Activated T-cell treated with anti-CD3 and anti-CD28 coated beads, Interleukin-2, amount 50 U/mL, for 4 hours (primary cell): ENCODE measurements at regions not wholly inside any gene's neighbourhood (a gene's known extent, or its start where the extent isn't known, plus 50 kb on each side); places are given as distances from the start of the nearest gene placed in this dataset.

Experiments used
- ATAC-seq, 2 donors: fragments of 200-7000 bp; cut with Tn5 transposase; one replicate each; pipeline ENCODE4 v1.10.0; 2021
- DNase-seq: peaks from one replicate; pipeline ENCODE4 v3.0.0-alpha.2; 2020
- H3K27me3 Mint-ChIP-seq: one replicate; pipeline ENCODE4 v1.8.0; 2021; ENCODE audit warnings: low read depth, mixed read lengths
- H3K36me3 Mint-ChIP-seq: one replicate; pipeline ENCODE4 v1.8.0; 2022; ENCODE audit warnings: mixed read lengths; ENCODE audit not compliant: insufficient read depth
- H3K4me1 Mint-ChIP-seq: one replicate; pipeline ENCODE4 v1.8.0; 2021; ENCODE audit warnings: low read depth, mixed read lengths
- H3K4me3 Mint-ChIP-seq: one replicate; pipeline ENCODE4 v1.8.0; 2021; ENCODE audit warnings: mild to moderate bottlenecking, moderate library complexity, mixed read lengths
- H3K9me3 Mint-ChIP-seq: one replicate; pipeline ENCODE4 v1.8.0; 2021; ENCODE audit warnings: mixed read lengths

GRCh38 chr3:157660847-157661246, 157.6 kb upstream of the VEPH1 start:
- ATAC-seq: no peak
- H3K27me3 Mint-ChIP-seq: peaks cover 3% of the 10 kb centered on the region
- no peaks in the 10 kb centered on the region for H3K4me1 Mint-ChIP-seq
- no peaks in the 10 kb centered on the region for H3K9me3 Mint-ChIP-seq
- no peak for DNase-seq
- no peak overlapping the region for H3K4me3 Mint-ChIP-seq
- no peaks in the 10 kb centered on the region for H3K36me3 Mint-ChIP-seq

- Mint-ChIP-seq H3K9me3 (no peaks in the 10 kb centered on the region), H3K4me3 (no peak overlapping the region), H3K4me1 (no peaks in the 10 kb centered on the region), H3K27me3 (no peaks in the 10 kb centered on the region), H3K36me3 (no peaks in the 10 kb centered on the region)
- ATAC-seq: no peak
- DNase-seq: no peak
Measured at GRCh38 chr3:157652366-157652765, 149.2 kb upstream of the VEPH1 start.

- Mint-ChIP-seq H3K4me1 (no peaks in the 10 kb centered on the region), H3K4me3 (no peak overlapping the region), H3K36me3 (no peaks in the 10 kb centered on the region), H3K9me3 (no peaks in the 10 kb centered on the region), H3K27me3 (no peaks in the 10 kb centered on the region)
- ATAC-seq (no peak), DNase-seq (no peak)
Measured at GRCh38 chr3:157650699-157651098, 147.5 kb upstream of the VEPH1 start.

- H3K4me3 Mint-ChIP-seq: no peak overlapping the region
- DNase-seq (no peak), ATAC-seq (no peak)
- no peaks in the 10 kb centered on the region for H3K27me3 Mint-ChIP-seq
- H3K4me1 Mint-ChIP-seq: no peaks in the 10 kb centered on the region
- H3K36me3 Mint-ChIP-seq: no peaks in the 10 kb centered on the region
- no peaks in the 10 kb centered on the region for H3K9me3 Mint-ChIP-seq
Measured at GRCh38 chr3:157650172-157650571, 147.0 kb upstream of the VEPH1 start.

- Mint-ChIP-seq H3K27me3 (no peaks in the 10 kb centered on the region), H3K4me1 (no peaks in the 10 kb centered on the region), H3K36me3 (no peaks in the 10 kb centered on the region), H3K9me3 (no peaks in the 10 kb centered on the region), H3K4me3 (no peak overlapping the region)
- ATAC-seq: no peak
- DNase-seq: no peak
Measured at GRCh38 chr3:157649511-157649910, 146.3 kb upstream of the VEPH1 start.

GRCh38 chr3:157647820-157648219, 144.6 kb upstream of the VEPH1 start:
- no peak for ATAC-seq
- H3K36me3 Mint-ChIP-seq: no peaks in the 10 kb centered on the region
- H3K9me3 Mint-ChIP-seq: no peaks in the 10 kb centered on the region
- H3K27me3 Mint-ChIP-seq: peaks cover 2% of the 10 kb centered on the region
- no peak for DNase-seq
- no peak overlapping the region for H3K4me3 Mint-ChIP-seq
- H3K4me1 Mint-ChIP-seq: no peaks in the 10 kb centered on the region

- no peak for ATAC-seq
- H3K4me3 Mint-ChIP-seq: no peak overlapping the region
- H3K4me1 Mint-ChIP-seq: no peaks in the 10 kb centered on the region
- H3K27me3 Mint-ChIP-seq: peaks cover 6% of the 10 kb centered on the region
- DNase-seq: no peak
- H3K36me3 Mint-ChIP-seq: no peaks in the 10 kb centered on the region
- H3K9me3 Mint-ChIP-seq: peaks cover 11% of the 10 kb centered on the region
Measured at GRCh38 chr3:157639756-157640426, 136.7 kb upstream of the VEPH1 start.

GRCh38 chr3:157637866-157638265, 134.7 kb upstream of the VEPH1 start:
- no peaks in the 10 kb centered on the region for H3K36me3 Mint-ChIP-seq
- ATAC-seq (no peak), DNase-seq (no peak)
- H3K9me3 Mint-ChIP-seq: peaks cover 11% of the 10 kb centered on the region
- peaks cover 11% of the 10 kb centered on the region for H3K27me3 Mint-ChIP-seq
- no peaks in the 10 kb centered on the region for H3K4me1 Mint-ChIP-seq
- no peak overlapping the region for H3K4me3 Mint-ChIP-seq

GRCh38 chr3:157633241-157633640, 130.0 kb upstream of the VEPH1 start:
- no peaks in the 10 kb centered on the region for H3K36me3 Mint-ChIP-seq
- H3K9me3 Mint-ChIP-seq: peaks cover 11% of the 10 kb centered on the region
- no peak for DNase-seq
- H3K4me3 Mint-ChIP-seq: no peak overlapping the region
- no peak for ATAC-seq
- peaks cover 20% of the 10 kb centered on the region for H3K27me3 Mint-ChIP-seq
- H3K4me1 Mint-ChIP-seq: no peaks in the 10 kb centered on the region

GRCh38 chr3:157632075-157632474, 128.9 kb upstream of the VEPH1 start:
- DNase-seq: no peak
- Mint-ChIP-seq H3K27me3 (peaks cover 20% of the 10 kb centered on the region), H3K9me3 (peaks cover under 1% of the 10 kb centered on the region), H3K36me3 (no peaks in the 10 kb centered on the region), H3K4me1 (no peaks in the 10 kb centered on the region), H3K4me3 (no peak overlapping the region)
- ATAC-seq: no peak

GRCh38 chr3:157631478-157631877, 128.3 kb upstream of the VEPH1 start:
- no peak overlapping the region for H3K4me3 Mint-ChIP-seq
- DNase-seq (no peak), ATAC-seq (no peak)
- H3K9me3 Mint-ChIP-seq: no peaks in the 10 kb centered on the region
- H3K27me3 Mint-ChIP-seq: peaks cover 20% of the 10 kb centered on the region
- no peaks in the 10 kb centered on the region for H3K36me3 Mint-ChIP-seq
- no peaks in the 10 kb centered on the region for H3K4me1 Mint-ChIP-seq

- Mint-ChIP-seq H3K36me3 (no peaks in the 10 kb centered on the region), H3K9me3 (no peaks in the 10 kb centered on the region), H3K4me1 (no peaks in the 10 kb centered on the region), H3K27me3 (peaks cover 15% of the 10 kb centered on the region), H3K4me3 (no peak overlapping the region)
- no peak for ATAC-seq
- no peak for DNase-seq
Measured at GRCh38 chr3:157626817-157627216, 123.6 kb upstream of the VEPH1 start.

GRCh38 chr3:157624801-157625200, 121.6 kb upstream of the VEPH1 start:
- ATAC-seq: no peak
- H3K9me3 Mint-ChIP-seq: no peaks in the 10 kb centered on the region
- no peak for DNase-seq
- H3K36me3 Mint-ChIP-seq: no peaks in the 10 kb centered on the region
- H3K4me1 Mint-ChIP-seq: no peaks in the 10 kb centered on the region
- H3K27me3 Mint-ChIP-seq: peaks cover 14% of the 10 kb centered on the region
- no peak overlapping the region for H3K4me3 Mint-ChIP-seq

GRCh38 chr3:157618886-157619285, 115.7 kb upstream of the VEPH1 start:
- H3K9me3 Mint-ChIP-seq: no peaks in the 10 kb centered on the region
- ATAC-seq (no peak), DNase-seq (no peak)
- peaks cover 6% of the 10 kb centered on the region for H3K4me1 Mint-ChIP-seq
- no peak overlapping the region for H3K4me3 Mint-ChIP-seq
- H3K36me3 Mint-ChIP-seq: no peaks in the 10 kb centered on the region
- peaks cover 15% of the 10 kb centered on the region for H3K27me3 Mint-ChIP-seq

GRCh38 chr3:157618075-157618760, 115.0 kb upstream of the VEPH1 start:
- no peak overlapping the region for H3K4me3 Mint-ChIP-seq
- H3K36me3 Mint-ChIP-seq: no peaks in the 10 kb centered on the region
- no peaks in the 10 kb centered on the region for H3K9me3 Mint-ChIP-seq
- DNase-seq (no peak), ATAC-seq (peak; percentile 39 to 61)
- peaks cover 15% of the 10 kb centered on the region for H3K27me3 Mint-ChIP-seq
- peaks cover 6% of the 10 kb centered on the region for H3K4me1 Mint-ChIP-seq
